HG03442 (cell line): ENCODE measurements at regions not wholly inside any gene's neighbourhood (a gene's known extent, or its start where the extent isn't known, plus 50 kb on each side); places are given as distances from the start of the nearest gene placed in this dataset.
"Not testable (repeated sequence)": the region's sequence is repeated elsewhere in the genome, so short reads cannot be mapped to it uniquely, and the experiment has no call there.

Source experiments
- ATAC-seq: cut with Tn5 transposase; IDR thresholded peaks from one replicate; pipeline ENCODE4 v1.9.1; 2021; ENCODE audit warnings: mild to moderate bottlenecking, moderate library complexity; ENCODE audit not compliant: unreplicated experiment

- ATAC-seq: no peak
Measured at GRCh38 chr10:9147475-9147874, 1093.0 kb downstream of the GATA3 start.

GRCh38 chr10:9149134-9149533 lies 1094.6 kb downstream of the GATA3 start:
- no peak for ATAC-seq

GRCh38 chr10:9153057-9153456 lies 1098.6 kb downstream of the GATA3 start:
- ATAC-seq: not testable (repeated sequence)

GRCh38 chr10:9157656-9158055 lies 1103.2 kb downstream of the GATA3 start:
- ATAC-seq: no peak

- ATAC-seq: no peak
Measured at GRCh38 chr10:9158675-9159074, 1104.2 kb downstream of the GATA3 start.

GRCh38 chr10:9160275-9160674 lies 1105.8 kb downstream of the GATA3 start:
- no peak for ATAC-seq

GRCh38 chr10:9163699-9164098 lies 1109.2 kb downstream of the GATA3 start:
- no peak for ATAC-seq

- ATAC-seq: no peak
Measured at GRCh38 chr10:9166770-9167169, 1112.3 kb downstream of the GATA3 start.

- no peak for ATAC-seq
Measured at GRCh38 chr10:9172276-9172675, 1117.8 kb downstream of the GATA3 start.

- no peak for ATAC-seq
Measured at GRCh38 chr10:9175200-9175599, 1120.7 kb downstream of the GATA3 start.

GRCh38 chr10:9183197-9183880 lies 1128.9 kb downstream of the GATA3 start:
- ATAC-seq: not testable (repeated sequence)

- ATAC-seq: no peak
Measured at GRCh38 chr10:9188022-9188810, 1133.7 kb downstream of the GATA3 start.

GRCh38 chr10:9189448-9189847 lies 1135.0 kb downstream of the GATA3 start:
- no peak for ATAC-seq

GRCh38 chr10:9193120-9193519 lies 1138.6 kb downstream of the GATA3 start:
- ATAC-seq: no peak

- ATAC-seq: no peak
Measured at GRCh38 chr10:9195385-9195784, 1140.9 kb downstream of the GATA3 start.

GRCh38 chr10:9198611-9199010 lies 1144.1 kb downstream of the GATA3 start:
- no peak for ATAC-seq

- no peak for ATAC-seq
Measured at GRCh38 chr10:9205558-9205957, 1151.1 kb downstream of the GATA3 start.

- peak; percentile 79 for ATAC-seq
Measured at GRCh38 chr10:9209105-9209798, 1154.8 kb downstream of the GATA3 start.

GRCh38 chr10:9211228-9211627 lies 1156.7 kb downstream of the GATA3 start:
- ATAC-seq: no peak

GRCh38 chr10:9214618-9215017 lies 1160.1 kb downstream of the GATA3 start:
- no peak for ATAC-seq

- ATAC-seq: no peak
Measured at GRCh38 chr10:9215121-9215520, 1160.6 kb downstream of the GATA3 start.

- no peak for ATAC-seq
Measured at GRCh38 chr10:9219860-9220259, 1165.4 kb downstream of the GATA3 start.
